NT2/D1 (cell line): ENCODE measurements at regions not wholly inside any gene's neighbourhood (a gene's known extent, or its start where the extent isn't known, plus 50 kb on each side); places are given as distances from the start of the nearest gene placed in this dataset.

Experiments
- DNase-seq: peaks from one replicate; pipeline ENCODE4 v3.0.0-alpha.2; 2011; ENCODE audit warnings: low read depth, low spot score
- H3K27me3 ChIP-seq: 2 replicates; pipeline ENCODE4 v1.6.0; 2011; ENCODE audit warnings: mild to moderate bottlenecking; ENCODE audit not compliant: insufficient read length, insufficient read depth
- H3K36me3 ChIP-seq: 2 replicates; pipeline ENCODE4 v1.6.1; 2011; ENCODE audit warnings: mild to moderate bottlenecking, low read length, mixed read lengths; ENCODE audit not compliant: insufficient read depth, insufficient read length
- H3K4me1 ChIP-seq: 2 replicates; pipeline ENCODE4 v1.5.1; 2011; ENCODE audit not compliant: insufficient read depth, insufficient read length
- H3K4me3 ChIP-seq: 2 replicates; pipeline ENCODE4 v1.5.1; 2011; ENCODE audit warnings: low read depth; ENCODE audit not compliant: insufficient read length
- H3K9ac ChIP-seq: 2 replicates; pipeline ENCODE4 v1.6.0; 2011; ENCODE audit warnings: low read depth; ENCODE audit not compliant: insufficient read length
- H3K9me3 ChIP-seq: 2 replicates; pipeline ENCODE4 v1.5.1; 2011; ENCODE audit warnings: mild to moderate bottlenecking, low read length; ENCODE audit not compliant: insufficient read depth
- SUZ12 ChIP-seq: IDR thresholded peaks from 2 replicates; pipeline ENCODE4 v1.6.1; 2011; ENCODE audit not compliant: insufficient read length, insufficient read depth; ENCODE audit errors: extremely low read depth
- YY1 ChIP-seq: IDR thresholded peaks from 2 replicates; pipeline ENCODE4 v1.6.1; 2011; ENCODE audit not compliant: insufficient read length, insufficient read depth
- ZNF274 ChIP-seq: IDR thresholded peaks from 2 replicates; pipeline ENCODE4 v1.6.1; 2011; ENCODE audit warnings: mild to moderate bottlenecking, low read depth, low read length

- Histone ChIP-seq H3K36me3 (no peaks in the 10 kb centered on the region), H3K27me3 (no peaks in the 10 kb centered on the region), H3K4me1 (no peaks in the 10 kb centered on the region), H3K9ac (no peak overlapping the region), H3K4me3 (no peak overlapping the region), H3K9me3 (no peaks in the 10 kb centered on the region; the same call in 1 of the 2 replicates)
- no peak for DNase-seq
- TF ChIP-seq SUZ12 = no peak
- no peak for TF ChIP-seq YY1
- no peak for TF ChIP-seq ZNF274
Measured at GRCh38 chr5:3075309-3075708, 323.8 kb upstream of the IRX2 start.

GRCh38 chr5:3068401-3068800, 316.9 kb upstream of the IRX2 start:
- Histone ChIP-seq H3K4me1 (peaks cover 1% of the 10 kb centered on the region), H3K36me3 (no peaks in the 10 kb centered on the region), H3K4me3 (no peak overlapping the region), H3K27me3 (no peaks in the 10 kb centered on the region), H3K9ac (no peak overlapping the region), H3K9me3 (no peaks in the 10 kb centered on the region)
- no peak for DNase-seq
- TF ChIP-seq YY1 (no peak), ZNF274 (no peak), SUZ12 (no peak)

GRCh38 chr5:3060283-3060682, 308.8 kb upstream of the IRX2 start:
- Histone ChIP-seq H3K9ac (no peak overlapping the region), H3K9me3 (peaks cover 18% of the 10 kb centered on the region), H3K4me3 (no peak overlapping the region), H3K27me3 (no peaks in the 10 kb centered on the region), H3K36me3 (no peaks in the 10 kb centered on the region), H3K4me1 (peaks cover 4% of the 10 kb centered on the region)
- no peak for TF ChIP-seq SUZ12
- TF ChIP-seq ZNF274 = peak; percentile 55; the same call in 1 of the 2 replicates
- no peak for TF ChIP-seq YY1
- no peak for DNase-seq

GRCh38 chr5:3059488-3059887, 308.0 kb upstream of the IRX2 start:
- Histone ChIP-seq H3K9ac (no peak overlapping the region), H3K4me3 (no peak overlapping the region), H3K9me3 (peaks cover 18% of the 10 kb centered on the region), H3K27me3 (no peaks in the 10 kb centered on the region), H3K36me3 (no peaks in the 10 kb centered on the region), H3K4me1 (peaks cover 4% of the 10 kb centered on the region)
- no peak for TF ChIP-seq ZNF274
- TF ChIP-seq SUZ12 = no peak
- no peak for TF ChIP-seq YY1
- no peak for DNase-seq

DNA sequence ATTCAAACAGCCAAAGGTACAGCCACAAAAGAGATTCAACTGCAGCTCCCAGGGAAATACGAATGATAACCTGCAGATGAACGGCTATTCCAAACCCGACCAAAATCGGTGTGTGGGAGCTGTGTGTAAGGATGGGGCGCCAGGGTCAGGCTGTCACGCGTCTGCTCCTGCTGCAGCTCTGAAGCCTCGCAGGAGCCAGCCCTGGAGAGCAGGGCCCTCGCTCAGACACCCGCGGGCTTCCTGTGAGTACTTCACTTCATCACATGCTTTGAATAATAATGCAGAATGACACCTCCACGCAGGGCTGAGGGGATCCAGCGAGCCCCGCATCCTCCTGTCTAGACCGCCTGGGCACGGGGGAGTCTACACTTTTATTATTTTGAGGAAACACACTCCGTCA, 307.5 kb upstream of the IRX2 start:
- no peak for DNase-seq
- H3K9me3 ChIP-seq = peaks cover 18% of the 10 kb centered on the region
- no peak for TF ChIP-seq ZNF274
- TF ChIP-seq SUZ12 = no peak
- no peak for TF ChIP-seq YY1
- H3K36me3 ChIP-seq = no peaks in the 10 kb centered on the region
- no peaks in the 10 kb centered on the region for H3K27me3 ChIP-seq
- no peak overlapping the region for H3K9ac ChIP-seq
- H3K4me3 ChIP-seq = no peak overlapping the region
- H3K4me1 ChIP-seq = peaks cover 2% of the 10 kb centered on the region

GRCh38 chr5:3056866-3057265, 305.4 kb upstream of the IRX2 start:
- DNase-seq = no peak
- no peak for TF ChIP-seq ZNF274
- TF ChIP-seq YY1 = no peak
- TF ChIP-seq SUZ12 = no peak
- Histone ChIP-seq H3K9ac (no peak overlapping the region), H3K4me1 (peaks cover 2% of the 10 kb centered on the region), H3K4me3 (no peak overlapping the region), H3K9me3 (peaks cover 18% of the 10 kb centered on the region), H3K36me3 (no peaks in the 10 kb centered on the region), H3K27me3 (no peaks in the 10 kb centered on the region)

- Histone ChIP-seq H3K36me3 (no peaks in the 10 kb centered on the region), H3K27me3 (no peaks in the 10 kb centered on the region), H3K4me1 (no peaks in the 10 kb centered on the region), H3K9me3 (no peaks in the 10 kb centered on the region), H3K9ac (no peak overlapping the region), H3K4me3 (no peak overlapping the region)
- no peak for DNase-seq
- TF ChIP-seq YY1 (no peak), SUZ12 (no peak), ZNF274 (no peak)
Measured at GRCh38 chr5:3051400-3051799, 299.9 kb upstream of the IRX2 start.
